Gastrocnemius medialis (tissue), 4 donors: ENCODE measurements at regions not wholly inside any gene's neighbourhood (a gene's known extent, or its start where the extent isn't known, plus 50 kb on each side); places are given as distances from the start of the nearest gene placed in this dataset.
"Not testable (repeated sequence)": the region's sequence is repeated elsewhere in the genome, so short reads cannot be mapped to it uniquely, and the experiment has no call there.

Source experiments
- CTCF ChIP-seq, 5 experiments: fragments of 450-650 bp in 3 of 5; fragments of 200-600 bp in 2 of 5; sonication (generic) in 2 of 5; IDR thresholded peaks in 4 of 5; conservative IDR thresholded peaks in 1 of 5; 1 replicate in 4 of 5; 2 replicates in 1 of 5; pipeline ENCODE4 v1.5.1; 2016 to 2019; ENCODE audit warnings: antibody characterized with exemption in 5 of 5, mild to moderate bottlenecking in 3 of 5, moderate library complexity in 3 of 5
- POLR2A ChIP-seq, 2 donors: fragments of 450-650 bp; IDR thresholded peaks; one replicate each; pipeline ENCODE4 v1.6.1; 2017; ENCODE audit warnings: antibody characterized with exemption in 2 of 2, mild to moderate bottlenecking in 2 of 2, moderate library complexity in 2 of 2

- not testable (repeated sequence) for TF ChIP-seq CTCF (IDR thresholded peaks at IDR 0.05 in 4 of 5, conservative IDR thresholded peaks at IDR 0.05 in 1 of 5); POLR2A (IDR thresholded peaks at IDR 0.05)
Observed at GRCh38 chr6:82816243-82816642, 249.4 kb downstream of the UBE3D start.
